HUDEP-2 (cell line): ENCODE measurements at regions not wholly inside any gene's neighbourhood (a gene's known extent, or its start where the extent isn't known, plus 50 kb on each side); places are given as distances from the start of the nearest gene placed in this dataset.
"Not testable (repeated sequence)": the region's sequence is repeated elsewhere in the genome, so short reads cannot be mapped to it uniquely, and the experiment has no call there.

ENCODE experiments used
- DNase-seq, 76 experiments: peaks; one replicate each; lab custom pipeline; 2025; ENCODE audit not compliant: unreplicated experiment in 76 of 76; lab: John Stamatoyannopoulos, UW

GRCh38 chr16:35562471-35562870 is 2103.1 kb downstream of the TP53TG3F start:
- no peak for DNase-seq

GRCh38 chr16:35562919-35563318 is 2103.5 kb downstream of the TP53TG3F start:
- no peak for DNase-seq

- DNase-seq = no peak
Observed at GRCh38 chr16:35564148-35564547, 2104.7 kb downstream of the TP53TG3F start.

GRCh38 chr16:35564889-35565288 is 2105.5 kb downstream of the TP53TG3F start:
- no peak for DNase-seq

- no peak for DNase-seq
Observed at GRCh38 chr16:35565626-35566025, 2106.2 kb downstream of the TP53TG3F start.

GRCh38 chr16:35569413-35569812 is 2110.0 kb downstream of the TP53TG3F start:
- no peak for DNase-seq

GRCh38 chr16:35570946-35571345 is 2111.5 kb downstream of the TP53TG3F start:
- DNase-seq = no peak

- no peak for DNase-seq
Observed at GRCh38 chr16:35572186-35572585, 2112.8 kb downstream of the TP53TG3F start.

- DNase-seq = no peak
Observed at GRCh38 chr16:35573407-35573806, 2114.0 kb downstream of the TP53TG3F start.

GRCh38 chr16:35574011-35574410 is 2114.6 kb downstream of the TP53TG3F start:
- DNase-seq = no peak

GRCh38 chr16:35574454-35575431 is 2115.3 kb downstream of the TP53TG3F start:
- DNase-seq = no peak

GRCh38 chr16:35575432-35575821 is 2116.0 kb downstream of the TP53TG3F start:
- no peak for DNase-seq

- no peak for DNase-seq
Observed at GRCh38 chr16:35585411-35585810, 2126.0 kb downstream of the TP53TG3F start.

GRCh38 chr16:35590913-35591312 is 2131.5 kb downstream of the TP53TG3F start:
- peak in 4 of 76 experiments; percentile 6 to 62 (median 30) for DNase-seq

GRCh38 chr16:35596467-35596866 is 2137.1 kb downstream of the TP53TG3F start:
- DNase-seq = no peak

GRCh38 chr16:35598696-35599332 is 2139.4 kb downstream of the TP53TG3F start:
- peak in 2 of 76 experiments; percentile 3 to 41 for DNase-seq

GRCh38 chr16:35599429-35600160 is 2140.2 kb downstream of the TP53TG3F start:
- no peak for DNase-seq

- DNase-seq = not testable (repeated sequence)
Observed at GRCh38 chr16:35600161-35600555, 2140.7 kb downstream of the TP53TG3F start.

- no peak for DNase-seq
Observed at GRCh38 chr16:35602116-35602515, 2142.7 kb downstream of the TP53TG3F start.

GRCh38 chr16:35603371-35603770 is 2144.0 kb downstream of the TP53TG3F start:
- not testable (repeated sequence) for DNase-seq

GRCh38 chr16:35605921-35606320 is 2146.5 kb downstream of the TP53TG3F start:
- no peak for DNase-seq
